Middle frontal gyrus (tissue), 1 donor: ENCODE measurements at regions not wholly inside any gene's neighbourhood (a gene's known extent, or its start where the extent isn't known, plus 50 kb on each side); places are given as distances from the start of the nearest gene placed in this dataset.

ENCODE experiments used
- DNase-seq: peaks from one replicate; pipeline ENCODE4 v3.0.0-alpha.2; 2015; ENCODE audit warnings: low spot score; ENCODE audit errors: extremely low spot score

GRCh38 chr5:164563370-164563769 lies 1058.0 kb downstream of the MAT2B start:
- no peak for DNase-seq

DNA sequence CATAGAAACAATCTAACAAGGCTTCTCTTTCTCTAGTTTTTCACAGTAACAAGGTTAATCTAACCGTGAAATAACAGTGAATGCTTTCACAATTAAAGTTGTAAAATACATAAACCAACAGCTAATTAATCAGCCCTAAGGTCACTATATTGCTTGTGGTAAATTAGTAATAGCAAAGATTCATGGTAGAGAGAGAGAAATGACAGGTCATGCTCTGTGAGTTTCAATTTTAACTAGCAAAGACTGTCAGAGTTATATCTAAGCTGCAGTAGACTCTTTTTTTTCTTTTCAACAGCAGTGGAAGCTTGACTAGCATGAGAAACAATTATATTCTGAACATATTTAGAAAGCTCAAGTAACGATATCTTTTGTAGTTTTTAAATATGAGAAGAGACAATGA lies 1068.0 kb downstream of the MAT2B start:
- DNase-seq, result no peak

DNA sequence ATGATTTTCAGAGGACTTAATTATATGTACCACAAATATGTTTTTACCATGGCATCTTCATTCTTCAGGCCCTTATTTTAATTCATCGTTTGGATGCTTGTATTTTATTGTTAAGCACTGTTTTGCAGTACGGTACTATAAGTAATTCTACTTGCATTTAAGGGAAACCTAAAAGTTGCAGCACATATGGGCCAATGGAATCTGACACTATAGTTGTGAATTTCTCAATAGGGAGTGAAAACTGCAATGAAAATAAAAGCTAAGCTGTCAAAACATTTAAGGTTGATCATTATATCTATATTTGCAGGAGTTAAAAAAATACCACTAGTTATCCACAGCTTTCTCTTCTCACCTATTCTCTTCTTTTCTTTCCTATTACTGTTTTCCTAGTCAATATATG lies 1071.8 kb downstream of the MAT2B start:
- DNase-seq, result no peak

DNA sequence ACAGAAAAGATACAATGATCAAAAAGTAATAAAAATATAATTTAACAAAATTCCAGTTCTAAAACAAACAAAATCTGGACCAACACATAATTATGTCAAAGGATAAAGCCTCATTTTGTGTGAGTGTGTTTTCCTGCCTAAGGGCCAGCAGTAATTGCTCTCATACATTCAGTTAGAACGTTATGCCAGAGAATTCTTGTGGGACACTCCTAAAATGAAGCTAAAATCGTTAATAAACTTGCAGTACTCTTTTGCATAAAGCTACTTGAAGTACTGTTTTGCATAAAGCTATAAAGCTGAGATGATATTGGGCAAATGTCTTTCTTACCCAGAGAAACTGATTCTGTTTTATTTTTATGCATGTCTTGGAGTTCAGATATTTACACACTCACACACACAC lies 1072.3 kb downstream of the MAT2B start:
- DNase-seq, result no peak

DNA sequence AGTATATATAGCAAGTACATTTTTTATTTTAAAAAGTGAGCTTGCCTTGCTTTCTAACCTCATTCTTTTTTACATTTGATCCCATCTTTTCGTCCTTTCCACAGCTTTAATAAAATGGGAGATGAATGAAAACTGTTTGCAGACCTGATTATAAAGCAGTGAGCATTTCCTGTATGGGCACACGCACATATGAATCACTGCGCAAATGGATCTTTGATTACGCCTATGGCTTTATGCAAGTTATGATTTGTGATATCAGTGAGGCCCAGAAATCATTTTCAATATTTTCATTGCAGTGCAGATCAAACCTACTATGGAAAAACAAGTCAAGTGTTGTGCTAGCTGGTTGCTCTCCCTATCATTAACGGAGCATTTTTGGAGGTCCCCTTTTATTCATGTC lies 1073.0 kb downstream of the MAT2B start:
- no peak for DNase-seq

DNA sequence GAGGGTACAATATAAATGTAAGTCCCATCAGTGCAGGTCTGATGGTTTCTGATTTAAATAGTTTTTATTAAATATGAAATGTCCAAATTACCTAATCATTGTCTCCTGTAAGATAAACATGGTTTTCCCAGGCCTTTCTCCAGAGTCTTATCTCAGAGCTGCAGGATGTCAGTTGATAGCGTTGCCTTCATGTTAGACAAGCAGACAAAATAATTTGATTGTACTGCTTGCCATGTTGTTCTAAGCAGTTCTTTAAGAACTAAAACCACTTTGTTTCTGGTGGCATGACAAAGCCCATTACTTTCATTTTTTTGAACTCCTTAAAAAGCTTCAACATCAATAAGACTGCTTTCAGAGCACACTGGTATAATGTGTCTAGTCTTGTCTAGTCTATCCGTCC lies 1073.5 kb downstream of the MAT2B start:
- DNase-seq, result no peak

GRCh38 chr5:164580155-164580554 lies 1074.7 kb downstream of the MAT2B start:
- DNase-seq, result no peak

DNA sequence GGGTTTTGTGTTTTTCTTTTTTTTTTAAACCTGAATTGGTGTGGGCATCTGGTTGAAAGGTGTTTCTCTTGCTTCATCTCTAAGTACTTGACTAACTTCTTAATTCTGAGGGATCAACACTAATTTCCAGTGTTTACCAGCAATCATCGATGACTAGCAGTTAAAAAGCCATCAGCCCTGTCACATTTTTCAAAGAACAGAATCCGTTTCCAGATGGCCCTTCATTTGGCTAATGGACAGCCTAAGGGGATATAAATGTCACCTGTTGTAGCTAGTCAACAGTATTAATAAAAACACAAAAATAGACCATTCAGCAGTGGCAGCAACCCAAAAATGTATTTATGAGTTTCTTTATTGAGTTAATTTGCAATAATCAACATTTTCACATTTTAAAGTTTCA lies 1076.5 kb downstream of the MAT2B start:
- DNase-seq, result no peak

DNA sequence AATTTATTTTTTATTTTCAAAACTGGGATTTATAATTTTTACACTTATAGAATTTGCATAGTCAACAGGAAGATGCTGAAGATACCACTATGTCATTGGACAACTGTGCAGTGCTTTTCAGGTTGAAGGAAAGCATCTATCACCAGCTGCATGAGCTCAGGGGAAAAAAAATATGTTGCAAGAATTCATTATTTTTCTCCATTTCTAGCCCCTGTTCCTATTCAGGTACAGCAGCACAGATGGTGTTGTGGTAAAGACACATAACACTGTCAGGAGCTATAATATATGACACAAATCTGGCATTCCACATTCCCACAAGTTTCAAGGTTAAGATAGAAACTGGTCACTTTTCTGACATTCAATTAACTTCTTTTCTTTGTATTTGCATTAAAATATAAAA lies 1088.6 kb downstream of the MAT2B start:
- DNase-seq, result no peak

DNA sequence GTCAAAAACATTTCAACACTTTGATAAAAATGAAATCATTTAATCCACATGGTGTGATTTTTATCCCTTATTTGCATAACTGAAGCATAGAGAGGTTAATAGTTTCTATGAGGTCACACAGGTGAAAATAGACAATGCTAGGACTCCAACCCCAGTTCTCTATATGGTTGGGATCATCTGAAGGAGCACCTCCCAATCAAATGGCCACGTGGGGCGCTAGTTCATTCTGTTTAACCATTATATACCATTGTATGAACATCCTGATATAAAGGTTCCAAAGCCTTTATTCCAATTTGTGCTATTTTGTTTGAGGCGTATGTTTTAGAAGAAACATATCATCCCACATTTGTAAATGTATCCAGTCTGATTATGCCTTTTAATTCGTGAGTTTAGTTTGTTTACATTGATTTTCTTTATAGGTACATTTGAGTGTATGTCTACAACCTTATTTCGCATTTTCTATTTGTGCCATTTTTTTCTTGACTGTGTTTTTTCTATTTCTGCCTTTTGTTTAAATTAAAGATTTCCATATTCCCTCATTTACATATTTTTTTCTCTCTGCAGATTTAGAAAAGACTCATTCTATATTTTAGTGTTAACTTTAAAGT lies 1092.0 kb downstream of the MAT2B start:
- DNase-seq, result no peak

DNA sequence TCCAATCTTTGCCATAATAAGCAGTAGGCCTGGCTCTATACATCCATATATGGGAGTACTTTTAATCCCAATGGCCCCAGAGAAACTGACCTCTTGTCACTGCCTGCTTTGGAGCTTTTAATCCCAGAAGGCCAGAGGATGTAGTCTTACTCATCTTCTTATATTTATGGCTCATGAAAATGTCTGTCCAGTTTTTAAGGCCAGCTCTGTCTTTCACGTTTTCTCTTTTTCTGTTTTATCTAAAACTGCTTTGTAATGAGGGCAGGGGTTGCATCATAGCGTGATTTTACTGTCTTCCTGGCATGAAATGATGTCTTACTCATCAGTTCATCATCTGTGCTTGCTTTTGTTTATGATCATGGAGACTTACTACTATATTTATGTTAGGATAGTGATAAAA lies 1094.9 kb downstream of the MAT2B start:
- DNase-seq, result no peak

- no peak for DNase-seq
These were observed 1095.6 kb downstream of the MAT2B start for GRCh38 chr5:164600929-164601535.

DNA sequence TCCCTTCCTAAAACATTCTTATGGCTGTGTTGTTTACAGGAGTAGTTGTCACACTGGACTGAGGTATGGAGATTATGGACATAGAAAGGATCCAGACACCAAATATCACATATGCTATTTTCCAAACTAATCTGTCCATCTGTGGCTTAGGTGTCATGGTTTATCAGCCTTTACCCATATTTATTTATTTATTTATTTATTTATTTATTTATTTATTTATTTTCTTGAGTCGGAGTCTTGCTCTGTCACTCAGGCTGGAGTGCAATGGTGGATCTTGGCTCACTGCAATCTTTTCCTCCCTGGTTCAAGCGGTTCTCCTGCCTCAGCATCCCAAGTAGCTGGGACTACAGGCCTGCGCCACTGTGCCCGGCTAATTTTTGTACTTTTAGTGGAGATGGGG lies 1103.1 kb downstream of the MAT2B start:
- DNase-seq, result no peak

DNA sequence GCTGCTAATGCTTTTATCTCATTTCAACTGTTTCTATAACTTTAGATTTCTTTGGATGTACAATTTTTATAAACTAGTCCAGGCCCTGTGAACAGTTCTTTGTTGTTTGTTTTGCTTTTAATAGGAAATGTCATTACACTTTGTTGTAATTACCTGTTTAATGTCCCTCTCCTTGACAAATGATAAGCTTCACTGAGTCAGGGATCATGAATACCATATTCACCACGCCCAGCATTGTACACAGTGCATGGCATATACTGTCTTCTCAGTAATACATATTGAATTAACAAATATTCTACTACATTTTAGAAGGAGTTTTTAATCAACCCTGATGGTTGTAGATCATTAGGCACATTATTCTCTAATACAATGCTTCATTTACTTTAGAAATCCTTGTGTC lies 1105.0 kb downstream of the MAT2B start:
- no peak for DNase-seq

DNA sequence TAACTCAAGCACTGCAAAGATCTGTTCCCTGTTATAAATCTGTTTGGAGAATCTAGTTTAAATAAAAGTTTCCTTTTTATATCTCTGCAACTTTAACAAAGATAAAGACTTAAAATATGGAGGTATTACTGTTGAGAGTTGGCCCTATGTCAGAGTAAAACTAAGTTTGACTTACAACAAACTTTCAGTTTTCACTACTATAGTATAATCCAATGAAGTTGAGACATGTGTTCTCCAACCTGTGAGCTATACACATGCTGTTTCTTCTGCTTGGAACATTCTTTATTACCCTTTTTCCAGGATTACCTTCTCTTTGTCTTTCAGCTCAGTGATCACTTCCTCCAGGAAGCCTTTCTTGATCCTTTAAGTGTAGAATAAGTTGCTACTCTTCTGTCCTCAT lies 1109.3 kb downstream of the MAT2B start:
- no peak for DNase-seq

DNA sequence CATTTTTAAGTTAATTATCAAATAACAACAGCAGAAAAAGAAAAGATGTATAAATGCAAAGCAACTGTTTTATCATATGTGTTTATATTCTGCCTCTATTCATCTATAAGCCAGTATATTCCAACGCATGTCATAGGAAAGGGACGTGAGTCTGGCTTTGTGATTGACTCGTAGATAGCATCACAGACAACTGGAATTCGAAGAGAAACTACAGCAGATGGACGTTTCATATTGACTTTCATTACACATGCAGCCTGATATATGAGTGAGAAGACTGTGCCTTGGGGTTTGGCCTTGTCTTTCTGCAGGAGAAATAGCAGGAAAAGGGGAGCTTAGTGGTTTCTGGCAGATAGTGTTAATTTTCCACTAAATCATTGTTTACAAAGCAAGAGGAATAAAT lies 1111.9 kb downstream of the MAT2B start:
- DNase-seq, result no peak

- no peak for DNase-seq
These were observed 1121.6 kb downstream of the MAT2B start for GRCh38 chr5:164627021-164627420.

GRCh38 chr5:164636456-164636855 lies 1131.0 kb downstream of the MAT2B start:
- DNase-seq, result no peak

GRCh38 chr5:164637931-164638521 lies 1132.6 kb downstream of the MAT2B start:
- DNase-seq, result no peak

GRCh38 chr5:164649266-164649665 lies 1143.8 kb downstream of the MAT2B start:
- DNase-seq, result no peak

DNA sequence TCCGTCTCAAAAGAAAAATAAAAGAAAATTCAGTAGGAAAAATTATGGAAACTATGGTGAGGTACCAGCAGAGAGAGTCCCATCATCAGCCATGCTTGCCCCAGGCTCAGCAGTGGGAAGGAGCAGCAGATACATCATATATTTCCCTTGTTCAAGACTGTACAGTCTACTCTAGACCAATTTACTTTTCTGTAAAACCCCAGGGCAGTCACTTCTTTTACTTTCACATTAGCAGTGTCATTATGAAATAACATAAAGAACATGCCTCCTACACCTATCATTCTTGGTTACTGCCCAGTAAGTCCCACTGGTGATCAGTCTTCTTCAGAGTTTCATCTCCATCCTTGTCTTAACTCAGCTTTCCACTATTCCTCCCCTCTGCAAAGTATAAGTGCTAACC lies 1145.0 kb downstream of the MAT2B start:
- DNase-seq, result no peak

GRCh38 chr5:164651546-164652275 lies 1146.3 kb downstream of the MAT2B start:
- DNase-seq, result no peak

DNA sequence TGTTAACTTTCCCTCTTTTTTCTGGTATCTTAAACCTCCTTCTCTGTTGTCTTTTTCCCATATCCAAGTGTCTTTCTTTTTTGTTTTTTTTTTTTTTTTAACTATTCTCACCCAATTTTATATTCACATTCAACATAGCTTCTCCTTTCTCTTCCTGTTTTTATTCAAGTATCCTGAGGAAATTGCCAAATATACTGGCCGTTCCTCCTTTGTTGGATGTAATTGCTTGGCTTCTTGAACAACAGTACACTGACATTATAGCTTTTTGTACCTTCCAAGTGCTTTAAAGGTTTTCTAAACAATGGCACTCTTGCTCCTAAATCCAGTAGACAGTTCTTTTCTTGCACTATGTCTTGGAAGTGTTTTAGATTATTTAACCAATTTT lies 1146.8 kb downstream of the MAT2B start:
- no peak for DNase-seq
